Testis (tissue), 2 donors: ENCODE measurements at regions not wholly inside any gene's neighbourhood (a gene's known extent, or its start where the extent isn't known, plus 50 kb on each side); places are given as distances from the start of the nearest gene placed in this dataset.

ENCODE experiments used
- POLR2A ChIP-seq: fragments of 450-650 bp; IDR thresholded peaks from one replicate; pipeline ENCODE4 v1.6.1; 2017; ENCODE audit warnings: antibody characterized with exemption, mild to moderate bottlenecking, moderate library complexity
- TF ChIP-seq, protein P1 (sequence below), 3 experiments: fragments of 450-650 bp in 2 of 3; fragments of 200-600 bp in 1 of 3; sonication (generic) in 1 of 3; IDR thresholded peaks; one replicate each; pipeline ENCODE4 v1.5.1; 2016 to 2019; ENCODE audit warnings: antibody characterized with exemption in 3 of 3, mild to moderate bottlenecking in 2 of 3, moderate library complexity in 1 of 3

- TF ChIP-seq, protein P1, sequence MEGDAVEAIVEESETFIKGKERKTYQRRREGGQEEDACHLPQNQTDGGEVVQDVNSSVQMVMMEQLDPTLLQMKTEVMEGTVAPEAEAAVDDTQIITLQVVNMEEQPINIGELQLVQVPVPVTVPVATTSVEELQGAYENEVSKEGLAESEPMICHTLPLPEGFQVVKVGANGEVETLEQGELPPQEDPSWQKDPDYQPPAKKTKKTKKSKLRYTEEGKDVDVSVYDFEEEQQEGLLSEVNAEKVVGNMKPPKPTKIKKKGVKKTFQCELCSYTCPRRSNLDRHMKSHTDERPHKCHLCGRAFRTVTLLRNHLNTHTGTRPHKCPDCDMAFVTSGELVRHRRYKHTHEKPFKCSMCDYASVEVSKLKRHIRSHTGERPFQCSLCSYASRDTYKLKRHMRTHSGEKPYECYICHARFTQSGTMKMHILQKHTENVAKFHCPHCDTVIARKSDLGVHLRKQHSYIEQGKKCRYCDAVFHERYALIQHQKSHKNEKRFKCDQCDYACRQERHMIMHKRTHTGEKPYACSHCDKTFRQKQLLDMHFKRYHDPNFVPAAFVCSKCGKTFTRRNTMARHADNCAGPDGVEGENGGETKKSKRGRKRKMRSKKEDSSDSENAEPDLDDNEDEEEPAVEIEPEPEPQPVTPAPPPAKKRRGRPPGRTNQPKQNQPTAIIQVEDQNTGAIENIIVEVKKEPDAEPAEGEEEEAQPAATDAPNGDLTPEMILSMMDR (IDR thresholded peaks at IDR 0.05), result no peak
- TF ChIP-seq POLR2A, result no peak
These were observed 237.1 kb downstream of the HHIPL2 start for GRCh38 chr1:222310836-222311235.
